ENCODE measurements at regions not wholly inside any gene's neighbourhood (a gene's known extent, or its start where the extent isn't known, plus 50 kb on each side); places are given as distances from the start of the nearest gene placed in this dataset.

- no peak for DNase-seq
Measured at GRCh38 chr5:52419357-52419756, 368.4 kb upstream of the ITGA1 start.

- DNase-seq = no peak
Measured at GRCh38 chr5:52427615-52428014, 360.1 kb upstream of the ITGA1 start.

- no peak for DNase-seq
Measured at GRCh38 chr5:52428977-52429489, 358.7 kb upstream of the ITGA1 start.

GRCh38 chr5:52441768-52442167, 345.9 kb upstream of the ITGA1 start:
- DNase-seq = no peak

GRCh38 chr5:52443187-52443586, 344.5 kb upstream of the ITGA1 start:
- no peak for DNase-seq

DNA sequence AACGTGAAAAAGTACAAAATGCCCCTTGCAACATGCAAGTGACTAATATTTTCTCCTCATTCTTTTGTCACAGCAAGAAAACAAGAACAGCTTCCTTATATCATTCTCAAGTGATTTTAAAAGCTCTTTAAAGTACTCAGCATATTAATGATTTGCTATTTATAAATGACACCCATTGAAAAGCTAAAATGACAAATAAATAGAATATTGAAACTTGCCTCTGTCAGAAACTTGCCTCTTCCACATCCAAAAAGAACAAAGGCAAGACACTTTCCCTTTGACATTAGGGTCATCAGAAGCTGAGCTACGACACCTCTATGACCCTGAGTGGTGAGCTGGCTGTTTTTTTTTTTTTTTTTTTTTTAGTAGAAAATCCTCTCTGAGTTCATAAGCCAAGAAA, 339.6 kb upstream of the ITGA1 start:
- peak; percentile 55 for DNase-seq

DNA sequence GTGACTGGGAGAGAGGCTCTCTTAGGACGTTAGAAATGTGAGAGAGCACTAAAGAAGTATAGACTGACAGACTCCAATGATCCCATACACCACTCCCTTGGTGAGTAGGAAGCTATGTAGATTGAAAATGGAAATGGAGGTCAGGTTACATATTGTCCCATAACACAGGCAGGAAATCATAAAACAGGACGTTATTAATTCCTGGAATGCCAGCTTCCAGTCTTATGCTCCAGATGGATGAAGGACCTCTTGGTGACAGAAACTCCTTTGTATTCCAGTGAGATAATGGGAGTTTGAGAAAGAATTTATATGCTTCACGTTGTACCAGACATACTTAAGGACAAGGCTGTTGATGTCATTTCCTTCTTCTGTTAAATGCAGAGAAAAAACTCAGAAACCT, 338.2 kb upstream of the ITGA1 start:
- no peak for DNase-seq

GRCh38 chr5:52452098-52452497, 335.6 kb upstream of the ITGA1 start:
- no peak for DNase-seq

DNA sequence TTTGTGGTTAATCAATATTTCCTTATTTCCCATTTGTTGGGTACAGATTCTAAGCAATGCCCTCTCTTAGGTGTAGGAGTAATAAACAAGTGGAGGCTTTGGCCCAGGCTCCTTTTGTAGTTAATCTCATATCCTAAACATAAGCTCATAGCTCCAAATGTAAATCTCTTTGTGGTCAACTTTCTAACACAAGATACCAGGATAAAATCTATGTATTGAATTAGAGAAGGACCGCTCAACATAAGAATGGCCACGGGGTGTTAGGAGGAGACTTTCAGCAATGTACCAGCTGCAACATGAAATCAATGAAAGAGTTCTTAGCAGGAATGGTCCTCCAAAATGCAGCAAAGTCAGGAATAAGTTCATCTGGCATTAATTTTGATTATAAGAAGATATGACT, 334.5 kb upstream of the ITGA1 start:
- DNase-seq = no peak

- DNase-seq = no peak
Measured at GRCh38 chr5:52455920-52456319, 331.8 kb upstream of the ITGA1 start.

DNA sequence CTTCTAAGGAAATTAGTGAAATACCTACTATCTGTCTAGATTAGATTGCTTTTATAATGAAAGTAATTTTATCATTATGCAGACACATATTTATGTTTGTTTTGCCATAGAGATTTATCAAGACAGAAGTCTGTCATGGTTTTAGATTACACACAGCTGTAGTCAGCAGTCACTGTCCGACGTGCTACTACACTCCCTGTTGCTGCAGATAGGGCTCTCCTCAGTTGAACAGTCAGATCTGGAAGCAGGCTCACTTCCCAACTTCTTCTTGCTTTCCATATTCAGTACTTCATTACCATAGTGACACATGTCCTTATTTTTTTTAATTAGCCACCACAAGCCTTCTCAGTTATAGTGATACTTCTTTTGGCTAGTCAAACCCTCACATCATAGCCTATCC, 329.9 kb upstream of the ITGA1 start:
- DNase-seq = peak; percentile 33

DNA sequence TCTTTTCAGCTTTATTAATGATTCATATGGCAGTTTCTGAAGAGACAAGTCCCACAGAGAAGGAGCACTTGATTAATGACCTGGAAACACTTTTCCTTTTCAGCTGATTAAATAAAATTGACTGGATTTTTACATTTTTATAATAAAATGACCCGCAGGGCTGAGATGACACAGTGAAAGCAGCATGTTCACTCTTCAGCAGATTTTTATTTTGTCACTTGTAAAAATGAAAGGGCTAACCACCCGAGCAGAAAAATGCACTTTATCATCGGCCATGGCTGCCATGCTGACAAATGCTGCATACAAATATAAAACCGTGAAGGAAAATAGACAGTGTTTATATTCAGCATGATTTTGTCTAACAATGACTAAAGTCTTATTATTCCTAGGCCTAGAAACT, 321.6 kb upstream of the ITGA1 start:
- peak; percentile 87 for DNase-seq

DNA sequence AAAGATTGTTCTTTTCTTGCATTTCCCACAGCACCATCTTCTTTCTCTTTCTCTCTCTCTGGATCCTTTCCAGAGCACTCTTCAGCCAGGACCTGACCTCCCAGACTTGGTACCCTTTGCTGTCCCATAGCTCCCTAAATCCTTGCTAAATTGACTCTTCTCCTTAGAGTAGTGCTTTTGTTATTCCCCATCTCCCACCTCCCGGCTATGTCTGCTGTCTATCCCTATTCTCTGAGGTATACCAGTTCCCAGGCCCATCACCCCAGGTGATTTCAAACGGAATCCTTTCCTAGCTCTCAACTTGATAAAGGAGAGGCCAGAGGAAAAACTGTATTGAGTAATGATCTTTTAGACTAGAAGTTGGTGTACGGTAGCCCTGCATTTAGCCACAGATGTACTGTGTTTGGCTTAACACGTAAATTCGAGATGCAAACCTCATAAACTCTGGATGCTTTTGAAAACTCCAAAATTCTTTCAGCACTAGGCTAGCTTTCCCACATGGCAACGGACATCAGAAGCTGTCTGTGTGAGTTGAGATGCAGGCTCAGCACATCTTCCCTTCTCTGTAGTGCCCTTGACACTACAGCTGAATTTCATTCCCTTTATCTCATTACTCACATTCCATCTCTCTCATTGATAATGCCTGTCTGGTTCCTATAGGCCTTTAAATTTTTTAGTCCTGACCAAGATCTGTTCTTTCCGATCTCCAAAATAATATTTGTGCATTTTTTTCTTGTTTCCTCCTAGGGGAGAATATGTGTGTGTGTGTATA, 320.8 kb upstream of the ITGA1 start:
- DNase-seq = no peak

GRCh38 chr5:52468976-52469375, 318.7 kb upstream of the ITGA1 start:
- no peak for DNase-seq

DNA sequence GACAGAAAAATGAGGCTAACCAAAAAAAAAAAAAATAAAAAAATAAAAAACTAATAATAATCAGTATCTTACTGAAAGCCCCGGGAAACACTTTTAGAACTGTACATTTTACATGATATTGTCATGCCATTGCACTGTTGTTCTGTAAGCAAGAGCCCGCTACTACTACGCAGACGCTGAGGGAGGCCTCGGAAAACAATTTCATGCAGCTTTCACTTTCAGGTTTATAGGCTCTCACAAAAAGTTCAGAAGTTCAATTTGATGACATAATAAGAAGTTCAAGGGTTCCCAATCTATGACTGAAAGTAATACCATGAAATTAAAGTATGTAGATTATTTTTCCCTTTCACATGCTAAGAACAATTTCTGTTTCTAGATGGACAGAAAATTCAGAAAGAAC, 318.3 kb upstream of the ITGA1 start:
- no peak for DNase-seq

- DNase-seq = no peak
Measured at GRCh38 chr5:52469835-52470234, 317.9 kb upstream of the ITGA1 start.

DNA sequence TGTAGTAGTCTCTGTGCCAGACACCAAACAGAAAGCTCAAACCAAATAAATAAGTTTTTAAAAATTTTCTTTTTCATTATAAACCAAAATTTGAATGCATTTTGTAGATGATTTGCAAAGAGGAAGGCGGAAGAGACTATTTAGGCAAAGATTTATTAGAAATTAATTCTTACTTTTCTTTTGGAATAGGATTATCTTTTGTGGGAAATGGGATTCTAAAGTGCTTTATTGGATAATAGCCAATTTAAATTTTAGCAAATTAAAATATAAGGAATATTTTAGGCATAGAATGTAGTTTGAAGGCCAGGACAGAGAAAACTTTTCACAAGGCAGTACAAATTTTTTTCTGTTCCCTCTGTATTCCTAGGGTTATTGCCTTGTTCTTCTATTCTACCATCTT, 311.4 kb upstream of the ITGA1 start:
- DNase-seq = no peak

GRCh38 chr5:52481201-52481600, 306.5 kb upstream of the ITGA1 start:
- no peak for DNase-seq

- DNase-seq = no peak
Measured at GRCh38 chr5:52481851-52482250, 305.9 kb upstream of the ITGA1 start.

GRCh38 chr5:52491071-52491787, 296.5 kb upstream of the ITGA1 start:
- peak; percentile 100 for DNase-seq

- DNase-seq = peak; percentile 97
Measured at GRCh38 chr5:52491818-52492217, 295.9 kb upstream of the ITGA1 start.

DNA sequence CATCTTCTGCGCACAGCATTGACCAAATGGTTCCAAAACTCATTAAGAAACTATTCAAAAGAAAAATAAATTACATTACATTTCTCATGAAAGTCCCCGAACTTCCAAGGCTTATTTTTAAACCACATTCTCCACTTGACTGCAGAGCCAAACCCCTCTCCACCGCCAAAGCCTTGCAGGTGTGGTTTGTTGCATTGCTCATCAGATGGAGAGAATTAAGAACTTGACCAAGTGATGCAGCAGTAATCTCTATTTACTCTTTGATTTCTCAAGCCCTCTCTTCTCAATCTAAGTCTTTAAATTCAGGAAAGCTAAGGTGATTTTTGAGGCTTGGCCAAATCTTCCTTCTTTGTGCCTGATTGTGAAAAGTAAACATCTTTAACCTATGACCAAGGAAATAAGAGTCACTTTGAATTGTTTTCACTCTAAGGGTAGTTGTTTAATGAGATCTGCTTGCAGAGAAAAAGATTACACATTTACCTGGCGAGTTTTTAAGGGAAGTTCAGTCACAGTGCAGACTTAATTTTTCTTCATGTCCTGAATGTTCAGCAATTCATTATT, 290.5 kb upstream of the ITGA1 start:
- DNase-seq = peak; percentile 96

GRCh38 chr5:52498607-52499006, 289.1 kb upstream of the ITGA1 start:
- DNase-seq = peak; percentile 86

GRCh38 chr5:52502460-52502999, 285.2 kb upstream of the ITGA1 start:
- DNase-seq = peak; percentile 87
